ENCODE measurements at regions not wholly inside any gene's neighbourhood (a gene's known extent, or its start where the extent isn't known, plus 50 kb on each side); places are given as distances from the start of the nearest gene placed in this dataset.

DNA sequence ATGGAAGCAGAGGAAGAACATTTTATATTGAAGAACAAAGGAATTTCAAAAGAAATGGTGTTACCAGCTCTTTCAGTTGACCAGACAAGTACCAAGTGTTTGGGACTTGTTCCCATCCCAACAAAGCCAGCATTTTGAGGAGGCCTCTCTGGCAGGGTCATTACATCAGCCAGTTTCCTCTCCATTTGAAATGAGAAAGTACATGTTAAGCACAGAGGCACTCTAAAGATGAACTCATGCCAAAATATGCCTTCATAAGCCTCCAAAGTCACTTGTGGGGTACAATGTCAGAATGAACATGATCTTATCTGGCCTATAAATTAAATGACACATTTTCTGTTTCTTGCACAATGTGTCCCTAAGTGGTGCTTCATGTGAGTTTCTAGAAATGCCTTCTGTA is 223.9 kb downstream of the PRL start:
- no peaks in the 10 kb centered on the region for H3K36me3 Mint-ChIP-seq (ENCODE audit: low read depth)
- H3K9me3 ChIP-seq (ENCODE audit: control insufficient read depth, low read length, poor library complexity, severe bottlenecking): no peaks in the 10 kb centered on the region
- no peak overlapping the region for H3K27ac Mint-ChIP-seq
- ATAC-seq (no peak), DNase-seq (no peak)
- no peak overlapping the region for H3K4me3 Mint-ChIP-seq
- H3K27me3 Mint-ChIP-seq: no peaks in the 10 kb centered on the region
- no peaks in the 10 kb centered on the region for H3K4me1 Mint-ChIP-seq

DNA sequence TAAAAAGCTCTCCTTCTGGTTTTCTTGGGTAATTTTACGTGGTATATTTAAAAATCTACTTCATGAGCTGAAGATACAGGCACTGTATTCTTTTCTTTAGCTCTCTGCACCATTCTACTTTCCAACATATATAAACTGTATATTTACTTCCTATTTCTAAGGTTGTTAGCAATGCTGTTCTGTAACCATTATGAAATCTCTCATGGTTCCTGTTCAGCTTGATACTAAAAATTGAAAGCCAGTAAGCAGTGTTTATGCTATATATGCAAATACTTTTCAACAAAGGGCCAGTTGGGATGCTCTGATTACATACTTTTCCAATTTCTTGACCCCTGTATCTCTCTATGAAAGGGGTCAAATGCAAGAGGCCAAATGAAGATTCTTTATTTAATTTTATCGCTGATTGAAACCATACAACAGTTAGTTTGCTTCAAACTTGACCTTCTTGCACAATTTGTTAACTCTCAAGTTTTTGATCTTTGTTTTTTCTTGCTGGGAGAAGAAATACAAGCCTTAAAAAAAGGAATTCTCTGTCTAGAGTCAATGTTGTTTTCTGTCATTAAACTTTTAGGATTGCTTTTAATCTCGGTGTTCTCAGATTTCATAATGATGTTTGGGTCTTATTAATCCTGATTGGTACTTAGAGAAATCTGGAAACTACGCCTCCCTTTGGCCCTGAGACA is 223.2 kb downstream of the PRL start:
- H3K9me3 ChIP-seq (ENCODE audit: control insufficient read depth, low read length, poor library complexity, severe bottlenecking): no peaks in the 10 kb centered on the region
- Mint-ChIP-seq H3K27ac (no peak overlapping the region), H3K27me3 (no peaks in the 10 kb centered on the region), H3K4me3 (no peak overlapping the region), H3K4me1 (no peaks in the 10 kb centered on the region), H3K36me3 (ENCODE audit: low read depth) (no peaks in the 10 kb centered on the region)
- ATAC-seq (no peak), DNase-seq (no peak)

DNA sequence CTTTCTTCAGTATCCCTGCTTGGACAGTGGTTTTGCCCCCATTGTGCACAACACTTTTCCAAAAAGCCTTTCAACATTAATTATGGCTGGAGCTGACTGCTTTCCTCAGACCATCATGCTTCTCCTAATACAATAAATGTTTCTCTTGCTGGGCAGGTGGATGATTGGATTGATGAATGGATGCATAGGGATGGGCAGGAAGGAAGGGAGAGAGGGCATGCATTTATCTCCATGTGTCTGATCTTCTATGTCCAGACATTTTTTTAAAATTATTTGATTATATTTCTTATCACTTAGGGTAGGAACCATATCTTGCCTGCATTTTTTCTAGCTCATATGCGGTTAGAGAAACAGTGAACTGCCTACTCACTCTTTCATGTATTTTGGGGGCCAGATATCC is 218.5 kb downstream of the PRL start:
- no peak overlapping the region for H3K4me3 Mint-ChIP-seq

DNA sequence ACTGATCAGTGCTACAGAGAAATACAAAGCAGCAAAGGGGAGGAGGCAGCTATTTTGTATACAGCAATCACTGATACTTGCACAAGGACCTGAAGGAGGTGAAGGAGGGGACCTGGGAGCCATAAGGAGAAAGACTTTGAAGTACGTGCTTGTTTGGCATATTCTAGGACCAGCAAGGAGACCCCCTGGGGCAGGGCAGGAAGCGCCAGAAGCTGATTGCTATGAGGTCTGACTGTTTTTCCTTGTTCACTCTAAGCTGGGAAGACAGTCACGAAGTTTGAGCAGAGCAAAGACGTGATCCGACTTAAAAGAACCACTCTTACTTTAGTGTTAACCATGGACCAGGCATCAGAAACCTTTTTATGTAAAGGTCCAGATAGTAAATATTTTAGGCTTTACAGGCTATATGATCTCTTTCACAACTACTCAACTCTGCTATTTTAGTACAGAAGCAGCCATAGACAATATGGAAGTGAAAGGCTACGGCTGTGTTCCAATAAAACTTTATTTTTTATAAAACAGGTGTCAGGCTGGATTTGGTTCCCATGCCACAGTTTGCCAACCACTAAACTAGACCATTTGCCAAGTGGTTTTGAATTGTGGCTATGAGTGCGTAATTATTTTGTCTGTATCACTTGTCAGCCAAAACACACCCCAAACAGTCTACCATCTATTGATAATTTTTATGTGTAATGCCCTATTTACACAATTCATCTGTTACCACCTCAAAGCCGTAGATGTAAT is 217.9 kb downstream of the PRL start:
- H3K9me3 ChIP-seq (ENCODE audit: control insufficient read depth, low read length, poor library complexity, severe bottlenecking): no peaks in the 10 kb centered on the region
- H3K27ac Mint-ChIP-seq: no peak overlapping the region
- no peak overlapping the region for H3K4me3 Mint-ChIP-seq
- H3K4me1 Mint-ChIP-seq: no peaks in the 10 kb centered on the region
- H3K36me3 Mint-ChIP-seq (ENCODE audit: low read depth): no peaks in the 10 kb centered on the region
- ATAC-seq (no peak), DNase-seq (no peak)
- no peaks in the 10 kb centered on the region for H3K27me3 Mint-ChIP-seq

More for the DNA sequence above, 218.5 kb downstream of the PRL start:
- ATAC-seq (no peak), DNase-seq (no peak)
- Mint-ChIP-seq H3K27ac (no peak overlapping the region), H3K27me3 (no peaks in the 10 kb centered on the region), H3K4me1 (no peaks in the 10 kb centered on the region), H3K36me3 (ENCODE audit: low read depth) (no peaks in the 10 kb centered on the region)
- no peaks in the 10 kb centered on the region for H3K9me3 ChIP-seq (ENCODE audit: control insufficient read depth, low read length, poor library complexity, severe bottlenecking)

DNA sequence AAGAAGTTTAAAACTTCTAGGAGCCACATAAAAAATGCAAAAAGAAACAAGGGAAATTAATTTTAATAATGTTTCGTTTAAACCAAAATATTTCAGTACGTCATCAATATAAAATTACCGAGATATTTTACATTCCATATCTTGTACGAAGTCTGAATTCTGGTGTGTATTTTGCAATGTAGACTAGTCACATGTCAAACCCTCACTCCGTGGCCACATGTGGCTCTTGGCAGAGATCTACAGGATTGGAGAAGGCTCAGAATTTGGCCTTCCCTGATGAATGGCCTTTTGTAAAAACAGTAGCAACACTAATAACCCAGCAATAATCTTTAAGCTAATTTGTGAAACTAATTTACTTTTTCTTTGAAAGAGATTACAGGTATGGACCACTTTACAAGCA is 217.1 kb downstream of the PRL start:
- H3K4me1 Mint-ChIP-seq: no peaks in the 10 kb centered on the region
- H3K27ac Mint-ChIP-seq: no peak overlapping the region
- no peaks in the 10 kb centered on the region for H3K36me3 Mint-ChIP-seq (ENCODE audit: low read depth)
- DNase-seq (no peak), ATAC-seq (no peak)
- H3K9me3 ChIP-seq (ENCODE audit: control insufficient read depth, low read length, poor library complexity, severe bottlenecking): no peaks in the 10 kb centered on the region
- no peaks in the 10 kb centered on the region for H3K27me3 Mint-ChIP-seq
- no peak overlapping the region for H3K4me3 Mint-ChIP-seq

DNA sequence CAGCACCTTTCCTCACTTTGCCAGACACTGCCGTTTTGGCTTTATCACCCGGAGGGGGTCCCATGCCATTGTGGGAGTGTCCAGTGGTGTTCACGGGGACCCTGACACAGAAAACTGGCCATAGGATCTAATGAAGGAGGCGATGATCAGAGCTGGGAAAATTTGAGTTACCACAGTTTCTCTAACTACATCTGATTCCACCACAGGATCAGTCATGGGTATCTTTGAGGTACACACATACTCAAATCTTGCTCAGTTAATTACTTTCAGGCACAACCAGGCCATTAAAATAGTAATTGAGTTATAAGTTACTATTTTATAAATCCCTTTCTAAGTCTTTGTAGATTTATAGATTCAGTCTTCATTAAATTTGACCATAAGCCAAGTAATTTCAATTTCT is 215.1 kb downstream of the PRL start:
- no peak overlapping the region for H3K27ac Mint-ChIP-seq
- H3K4me3 Mint-ChIP-seq: no peak overlapping the region
- DNase-seq: no peak
- no peaks in the 10 kb centered on the region for H3K27me3 Mint-ChIP-seq
- H3K9me3 ChIP-seq (ENCODE audit: control insufficient read depth, low read length, poor library complexity, severe bottlenecking): no peaks in the 10 kb centered on the region
- H3K4me1 Mint-ChIP-seq: no peaks in the 10 kb centered on the region
- no peaks in the 10 kb centered on the region for H3K36me3 Mint-ChIP-seq (ENCODE audit: low read depth)
- no peak for ATAC-seq

DNA sequence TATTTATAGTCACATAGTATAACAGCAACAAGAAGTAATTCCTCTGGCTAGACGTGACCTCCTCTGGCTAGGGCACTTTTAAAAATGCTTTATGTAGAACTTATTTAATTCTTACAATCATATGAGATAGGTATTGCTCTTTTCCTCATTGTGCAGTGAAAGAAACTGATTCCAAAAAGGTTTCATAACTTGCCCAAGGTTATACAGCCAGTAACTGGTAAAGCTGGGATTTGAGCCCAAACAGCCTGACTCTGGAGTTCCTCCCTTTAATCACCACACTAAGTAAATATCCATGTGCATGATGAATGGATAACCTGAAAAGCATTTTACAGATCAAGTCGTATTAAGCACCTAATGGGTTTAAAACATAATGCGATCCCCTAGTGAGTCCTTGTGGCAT is 214.6 kb downstream of the PRL start:
- H3K36me3 Mint-ChIP-seq (ENCODE audit: low read depth): no peaks in the 10 kb centered on the region
- no peaks in the 10 kb centered on the region for H3K27me3 Mint-ChIP-seq
- DNase-seq (no peak), ATAC-seq (no peak)
- H3K4me1 Mint-ChIP-seq: no peaks in the 10 kb centered on the region
- no peaks in the 10 kb centered on the region for H3K9me3 ChIP-seq (ENCODE audit: control insufficient read depth, low read length, poor library complexity, severe bottlenecking)
- no peak overlapping the region for H3K4me3 Mint-ChIP-seq
- H3K27ac Mint-ChIP-seq: no peak overlapping the region

DNA sequence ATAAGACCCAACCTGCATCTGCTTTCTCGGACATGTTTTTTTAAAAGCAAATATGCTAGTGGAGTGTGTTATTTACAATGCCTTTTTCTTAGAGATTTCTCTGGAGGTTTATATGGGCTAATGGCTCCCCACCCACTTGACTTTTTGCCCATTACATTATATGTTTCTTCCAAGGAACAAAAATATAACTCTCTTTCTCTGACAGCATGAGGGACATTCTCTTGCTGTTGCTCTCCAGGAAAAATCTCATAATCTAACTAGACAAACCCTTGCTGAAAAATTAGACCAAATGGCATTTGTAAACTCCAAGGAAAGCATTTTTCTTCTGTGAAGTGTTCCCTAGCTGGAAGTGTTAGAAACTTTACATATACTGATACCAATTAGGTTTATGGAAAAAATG is 213.7 kb downstream of the PRL start:
- no peak overlapping the region for H3K27ac Mint-ChIP-seq
- H3K4me3 Mint-ChIP-seq: no peak overlapping the region
- no peak for ATAC-seq
- no peak for DNase-seq
- H3K9me3 ChIP-seq (ENCODE audit: control insufficient read depth, low read length, poor library complexity, severe bottlenecking): no peaks in the 10 kb centered on the region
- H3K36me3 Mint-ChIP-seq (ENCODE audit: low read depth): no peaks in the 10 kb centered on the region
- no peaks in the 10 kb centered on the region for H3K4me1 Mint-ChIP-seq
- no peaks in the 10 kb centered on the region for H3K27me3 Mint-ChIP-seq

DNA sequence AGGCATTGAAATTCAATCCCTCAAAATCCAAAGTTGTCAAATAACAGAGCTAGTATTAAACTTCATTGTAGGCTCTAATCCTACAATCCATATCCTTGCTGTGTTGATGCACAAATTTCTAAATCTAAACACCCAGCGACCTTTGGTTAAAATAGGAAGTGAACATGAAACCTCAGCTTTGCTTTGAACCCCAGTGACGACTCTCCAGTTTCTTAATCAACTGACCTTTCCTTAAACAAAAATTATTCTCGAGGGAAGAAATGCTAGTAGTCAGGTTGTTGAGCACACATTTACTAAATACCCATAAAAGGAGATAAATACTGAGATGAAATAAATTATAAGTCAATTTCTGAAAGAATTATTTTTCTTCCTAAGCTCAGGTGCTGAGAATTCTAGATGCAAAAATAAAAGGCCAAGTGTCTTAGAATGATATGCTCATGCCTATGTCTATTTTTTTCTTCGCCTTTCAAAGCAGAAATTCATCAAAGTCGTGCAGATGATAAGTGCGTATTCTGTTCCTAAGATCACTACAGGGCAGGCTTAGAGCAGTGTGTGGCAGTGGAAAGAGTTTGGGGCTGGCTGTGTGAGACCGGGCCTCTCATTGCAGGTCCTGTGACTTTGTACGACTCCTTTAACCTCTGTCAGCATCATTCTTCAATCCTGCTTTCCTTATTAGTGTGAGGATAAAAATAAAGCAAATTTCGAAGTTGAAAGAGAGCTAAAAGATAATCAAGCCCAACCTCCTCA is 208.7 kb downstream of the PRL start:
- Mint-ChIP-seq H3K4me3 (no peak overlapping the region), H3K27me3 (no peaks in the 10 kb centered on the region), H3K27ac (no peak overlapping the region), H3K4me1 (no peaks in the 10 kb centered on the region), H3K36me3 (ENCODE audit: low read depth) (no peaks in the 10 kb centered on the region)
- ATAC-seq: no peak
- no peaks in the 10 kb centered on the region for H3K9me3 ChIP-seq (ENCODE audit: control insufficient read depth, low read length, poor library complexity, severe bottlenecking)
- DNase-seq: no peak

DNA sequence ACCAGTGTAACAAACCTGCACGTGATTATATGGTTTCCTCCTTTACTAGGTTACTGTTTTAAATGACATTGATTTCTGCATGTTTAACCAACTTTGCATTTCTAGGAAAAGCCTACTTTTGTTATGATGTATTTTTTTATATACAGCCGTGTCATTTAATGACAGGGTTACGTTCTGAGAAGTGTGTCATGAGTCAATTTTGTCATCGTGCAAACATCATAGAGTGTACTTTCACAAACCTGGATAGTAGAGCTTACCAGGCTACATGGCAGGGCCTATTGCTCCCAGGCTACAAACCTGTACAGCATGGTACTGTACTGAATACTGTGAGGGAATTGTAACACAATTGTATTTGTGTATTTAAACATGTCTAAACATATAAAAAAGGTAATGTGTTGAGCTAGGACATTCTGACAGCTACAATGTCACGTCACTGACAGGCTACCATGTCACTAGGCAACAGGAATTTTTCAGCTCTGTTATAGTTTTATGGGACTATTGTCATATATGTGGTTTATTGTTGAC is 205.3 kb downstream of the PRL start:
- Mint-ChIP-seq H3K4me3 (no peak overlapping the region), H3K4me1 (no peaks in the 10 kb centered on the region), H3K27ac (no peak overlapping the region), H3K36me3 (ENCODE audit: low read depth) (no peaks in the 10 kb centered on the region), H3K27me3 (no peaks in the 10 kb centered on the region)
- no peaks in the 10 kb centered on the region for H3K9me3 ChIP-seq (ENCODE audit: control insufficient read depth, low read length, poor library complexity, severe bottlenecking)
- DNase-seq: no peak
- ATAC-seq: no peak

DNA sequence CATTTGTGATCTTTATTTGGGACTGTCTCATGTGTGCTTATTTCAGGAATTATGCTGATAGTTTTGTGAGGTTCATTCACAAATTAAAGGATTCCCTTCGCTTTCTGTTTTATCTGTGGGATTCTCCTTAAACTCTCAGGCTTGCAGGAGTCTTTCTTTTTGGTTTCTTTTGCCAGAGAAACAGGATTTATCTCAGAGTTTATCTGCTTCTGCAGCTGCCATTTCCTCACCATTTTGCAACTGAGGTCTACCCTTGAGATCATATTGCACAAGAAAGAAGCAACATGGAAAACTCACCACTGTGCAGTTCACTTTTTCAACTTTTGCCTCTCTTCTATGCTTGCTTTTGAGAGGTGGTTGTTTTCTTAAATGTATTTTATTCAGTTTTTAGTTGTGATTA is 201.0 kb downstream of the PRL start:
- no peaks in the 10 kb centered on the region for H3K36me3 Mint-ChIP-seq (ENCODE audit: low read depth)
- no peak overlapping the region for H3K27ac Mint-ChIP-seq
- H3K4me1 Mint-ChIP-seq: no peaks in the 10 kb centered on the region
- DNase-seq (no peak), ATAC-seq (no peak)
- H3K27me3 Mint-ChIP-seq: no peaks in the 10 kb centered on the region
- H3K4me3 Mint-ChIP-seq: no peak overlapping the region
- H3K9me3 ChIP-seq (ENCODE audit: control insufficient read depth, low read length, poor library complexity, severe bottlenecking): no peaks in the 10 kb centered on the region

DNA sequence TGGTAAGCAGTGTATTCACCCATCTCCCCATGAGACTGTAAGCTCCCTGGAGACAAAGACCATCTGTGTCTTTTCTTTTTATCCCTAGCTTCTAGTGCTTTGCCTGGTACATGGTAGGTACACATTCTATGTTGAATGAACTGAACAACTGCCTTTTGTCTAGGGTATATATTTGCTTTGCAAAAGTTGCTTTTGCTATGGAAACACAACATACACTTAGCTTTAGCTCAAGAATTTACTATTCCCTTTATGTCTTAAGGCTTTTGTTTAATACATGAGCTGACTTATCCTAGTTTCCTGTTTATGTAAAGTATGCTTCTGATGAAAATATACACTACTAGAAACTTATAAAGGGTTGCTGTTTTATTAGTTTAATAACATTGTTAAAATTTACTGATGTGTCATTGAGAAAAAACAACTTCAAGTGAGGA is 198.2 kb downstream of the PRL start:
- Mint-ChIP-seq H3K36me3 (ENCODE audit: low read depth) (no peaks in the 10 kb centered on the region), H3K4me3 (no peak overlapping the region), H3K27me3 (no peaks in the 10 kb centered on the region), H3K4me1 (no peaks in the 10 kb centered on the region), H3K27ac (no peak overlapping the region)
- DNase-seq (no peak), ATAC-seq (no peak)
- H3K9me3 ChIP-seq (ENCODE audit: control insufficient read depth, low read length, poor library complexity, severe bottlenecking): no peaks in the 10 kb centered on the region

DNA sequence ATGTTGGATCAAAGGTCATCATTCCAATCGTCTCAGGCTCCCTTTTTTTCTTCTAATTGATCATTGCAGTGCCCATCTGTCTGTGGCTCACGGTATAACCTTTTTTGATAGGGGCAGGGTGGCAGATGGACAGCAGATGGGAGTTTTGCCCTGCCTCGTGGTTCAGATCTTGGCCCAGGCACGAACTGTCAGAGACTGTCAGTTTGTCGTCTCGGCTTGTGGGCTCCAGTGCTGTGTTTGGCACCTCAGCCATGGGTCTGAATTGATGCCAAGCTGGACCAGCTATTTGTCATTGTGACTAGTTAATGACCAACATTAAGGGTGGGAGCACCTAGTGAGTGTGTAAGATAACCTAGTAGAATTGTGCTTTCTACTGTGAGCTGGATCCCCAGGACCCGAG is 197.6 kb downstream of the PRL start:
- ATAC-seq: no peak
- H3K27me3 Mint-ChIP-seq: no peaks in the 10 kb centered on the region
- no peaks in the 10 kb centered on the region for H3K36me3 Mint-ChIP-seq (ENCODE audit: low read depth)
- H3K4me3 Mint-ChIP-seq: no peak overlapping the region
- H3K27ac Mint-ChIP-seq: no peak overlapping the region
- no peaks in the 10 kb centered on the region for H3K4me1 Mint-ChIP-seq
- no peak for DNase-seq
- no peaks in the 10 kb centered on the region for H3K9me3 ChIP-seq (ENCODE audit: control insufficient read depth, low read length, poor library complexity, severe bottlenecking)
